ENCODE measurements at regions not wholly inside any gene's neighbourhood (a gene's known extent, or its start where the extent isn't known, plus 50 kb on each side); places are given as distances from the start of the nearest gene placed in this dataset.

- H3K4me1 Mint-ChIP-seq (ENCODE audit: low read depth in 2 of 2): no peaks in the 10 kb centered on the region
- no peak for ATAC-seq (replicated peaks)
- no peak for DNase-seq
- no peaks in the 10 kb centered on the region for H3K36me3 Mint-ChIP-seq (ENCODE audit: insufficient read depth)
- no peak overlapping the region for H3K4me3 Mint-ChIP-seq
- no peaks in the 10 kb centered on the region for H3K27me3 Mint-ChIP-seq
- peaks cover 0 to 11% of the 10 kb centered on the region in 2 donors for H3K9me3 Mint-ChIP-seq
- no peak overlapping the region for H3K27ac Mint-ChIP-seq
Measured at GRCh38 chr5:117201001-117201400, 626.4 kb upstream of the SEMA6A start.

- ATAC-seq (replicated peaks) (no peak), DNase-seq (no peak)
- H3K27me3 Mint-ChIP-seq: no peaks in the 10 kb centered on the region
- no peak overlapping the region for H3K27ac Mint-ChIP-seq
- no peaks in the 10 kb centered on the region for H3K4me1 Mint-ChIP-seq (ENCODE audit: low read depth in 2 of 2)
- H3K4me3 Mint-ChIP-seq: no peak overlapping the region
- H3K9me3 Mint-ChIP-seq: peaks cover 0 to 4% of the 10 kb centered on the region in 2 donors
- H3K36me3 Mint-ChIP-seq (ENCODE audit: insufficient read depth): no peaks in the 10 kb centered on the region
Measured at GRCh38 chr5:117195076-117195475, 620.5 kb upstream of the SEMA6A start.

- DNase-seq (no peak), ATAC-seq (replicated peaks) (no peak)
- no peaks in the 10 kb centered on the region for H3K36me3 Mint-ChIP-seq (ENCODE audit: insufficient read depth)
- H3K27ac Mint-ChIP-seq: no peak overlapping the region
- peaks cover 0 to 8% of the 10 kb centered on the region in 2 donors for H3K9me3 Mint-ChIP-seq
- no peaks in the 10 kb centered on the region for H3K4me1 Mint-ChIP-seq (ENCODE audit: low read depth in 2 of 2)
- no peaks in the 10 kb centered on the region for H3K27me3 Mint-ChIP-seq
- no peak overlapping the region for H3K4me3 Mint-ChIP-seq
Measured at GRCh38 chr5:117191251-117191650, 616.6 kb upstream of the SEMA6A start.

- Mint-ChIP-seq H3K4me1 (ENCODE audit: low read depth in 2 of 2) (no peaks in the 10 kb centered on the region), H3K27me3 (no peaks in the 10 kb centered on the region), H3K27ac (no peak overlapping the region), H3K9me3 (peaks cover 7 to 9% of the 10 kb centered on the region in 2 donors), H3K4me3 (no peak overlapping the region), H3K36me3 (ENCODE audit: insufficient read depth) (no peaks in the 10 kb centered on the region)
- DNase-seq (no peak), ATAC-seq (replicated peaks) (no peak)
Measured at GRCh38 chr5:117189784-117190183, 615.2 kb upstream of the SEMA6A start.

GRCh38 chr5:117188211-117188610 is 613.6 kb upstream of the SEMA6A start:
- Mint-ChIP-seq H3K9me3 (peaks cover 7 to 18% of the 10 kb centered on the region in 2 donors), H3K4me3 (no peak overlapping the region), H3K27ac (no peak overlapping the region), H3K4me1 (ENCODE audit: low read depth in 2 of 2) (no peaks in the 10 kb centered on the region), H3K27me3 (no peaks in the 10 kb centered on the region), H3K36me3 (ENCODE audit: insufficient read depth) (no peaks in the 10 kb centered on the region)
- DNase-seq (no peak), ATAC-seq (replicated peaks) (no peak)

DNA sequence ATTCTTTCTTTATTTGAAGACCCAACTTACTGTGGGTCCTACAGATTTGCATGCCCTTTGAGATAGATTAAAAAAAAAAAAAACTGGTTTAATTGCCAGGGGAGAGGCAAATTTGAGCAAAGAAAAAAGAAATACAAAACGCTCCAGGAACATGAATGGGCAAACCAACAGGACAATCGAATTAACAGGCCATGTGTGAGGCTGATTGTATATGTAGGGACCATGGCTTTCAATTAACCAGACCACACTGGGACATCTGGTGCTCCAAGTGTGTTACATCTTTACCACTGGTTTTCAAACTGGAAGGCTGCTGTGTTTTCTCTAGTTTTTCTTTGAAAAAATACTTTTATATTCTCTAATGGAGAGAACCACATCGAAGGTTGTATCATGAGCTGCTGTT is 612.1 kb upstream of the SEMA6A start:
- H3K4me3 Mint-ChIP-seq: no peak overlapping the region
- ATAC-seq (replicated peaks): no peak
- no peak for DNase-seq
- H3K36me3 Mint-ChIP-seq (ENCODE audit: insufficient read depth): no peaks in the 10 kb centered on the region
- H3K27me3 Mint-ChIP-seq: no peaks in the 10 kb centered on the region
- no peak overlapping the region for H3K27ac Mint-ChIP-seq
- no peaks in the 10 kb centered on the region for H3K4me1 Mint-ChIP-seq (ENCODE audit: low read depth in 2 of 2)
- peaks cover 7 to 16% of the 10 kb centered on the region in 2 donors for H3K9me3 Mint-ChIP-seq

DNA sequence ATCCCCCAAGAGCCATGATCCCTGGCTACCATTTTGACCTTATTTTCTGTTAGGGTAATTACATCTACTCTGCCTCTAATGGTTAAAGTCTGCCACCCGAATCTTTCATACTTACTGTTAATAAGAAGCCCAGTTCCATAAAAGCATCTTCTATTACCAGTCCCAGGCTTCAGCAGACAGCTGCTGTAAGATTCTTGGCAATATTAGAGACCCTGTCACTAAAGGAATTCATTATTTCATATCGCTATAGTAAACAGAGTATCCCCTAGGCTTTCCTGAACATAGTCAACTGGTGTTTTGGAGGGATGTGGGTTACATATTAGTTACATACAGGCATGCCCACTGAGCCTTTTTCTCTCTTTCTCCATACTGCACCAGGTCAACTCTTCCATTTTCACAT is 608.7 kb upstream of the SEMA6A start:
- no peaks in the 10 kb centered on the region for H3K36me3 Mint-ChIP-seq (ENCODE audit: insufficient read depth)
- H3K27me3 Mint-ChIP-seq: no peaks in the 10 kb centered on the region
- DNase-seq (no peak), ATAC-seq (replicated peaks) (no peak)
- H3K4me3 Mint-ChIP-seq: no peak overlapping the region
- no peaks in the 10 kb centered on the region for H3K4me1 Mint-ChIP-seq (ENCODE audit: low read depth in 2 of 2)
- H3K9me3 Mint-ChIP-seq: peaks cover 7 to 15% of the 10 kb centered on the region in 2 donors
- H3K27ac Mint-ChIP-seq: no peak overlapping the region

DNA sequence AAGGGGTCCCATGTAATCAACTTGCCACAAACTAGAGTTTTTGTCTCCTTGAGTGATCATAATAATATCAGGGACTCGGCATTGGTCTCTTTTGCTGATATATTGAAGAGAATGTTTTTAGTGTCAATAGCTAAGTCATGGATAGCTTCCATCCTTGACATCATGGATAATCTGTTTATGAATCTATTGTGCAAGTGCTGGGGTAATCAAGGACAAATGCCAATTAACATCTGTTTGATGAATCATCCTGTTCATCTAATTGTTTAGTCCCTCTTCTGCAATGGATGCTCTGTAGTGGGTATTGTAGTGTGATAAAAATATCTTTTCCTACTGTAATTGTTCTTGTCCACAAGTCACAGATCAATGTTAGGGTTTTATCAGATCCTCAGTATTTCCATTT is 607.5 kb upstream of the SEMA6A start:
- no peak for ATAC-seq (replicated peaks)
- DNase-seq: no peak
- Mint-ChIP-seq H3K4me1 (ENCODE audit: low read depth in 2 of 2) (no peaks in the 10 kb centered on the region), H3K9me3 (peaks cover 15 to 16% of the 10 kb centered on the region in 2 donors), H3K27ac (no peak overlapping the region), H3K36me3 (ENCODE audit: insufficient read depth) (no peaks in the 10 kb centered on the region), H3K4me3 (no peak overlapping the region), H3K27me3 (no peaks in the 10 kb centered on the region)

GRCh38 chr5:117177302-117177701 is 602.7 kb upstream of the SEMA6A start:
- Mint-ChIP-seq H3K27me3 (no peaks in the 10 kb centered on the region), H3K27ac (no peak overlapping the region), H3K4me3 (no peak overlapping the region), H3K9me3 (peaks cover 7 to 8% of the 10 kb centered on the region in 2 donors), H3K36me3 (ENCODE audit: insufficient read depth) (no peaks in the 10 kb centered on the region), H3K4me1 (ENCODE audit: low read depth in 2 of 2) (no peaks in the 10 kb centered on the region)
- DNase-seq (no peak), ATAC-seq (replicated peaks) (no peak)

DNA sequence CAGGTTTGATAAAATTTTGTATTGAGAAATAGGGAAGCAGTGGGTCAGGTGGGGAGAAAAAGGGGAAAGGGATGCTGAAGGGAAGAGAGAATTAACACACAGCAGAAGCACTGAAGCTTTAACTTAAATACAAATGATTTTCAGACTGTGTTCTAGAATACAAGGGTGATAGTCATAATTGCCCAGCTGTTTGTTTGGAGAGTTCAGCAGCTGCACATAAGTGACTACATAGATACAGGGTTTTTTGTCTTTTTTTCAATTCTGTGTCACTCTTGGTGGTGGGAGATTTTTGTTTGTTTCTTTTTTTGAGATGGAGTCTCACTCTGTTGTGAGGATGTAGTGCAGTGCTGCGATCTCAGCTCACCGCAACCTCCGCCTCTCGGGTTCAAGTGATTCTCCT is 590.4 kb upstream of the SEMA6A start:
- H3K27me3 Mint-ChIP-seq: no peaks in the 10 kb centered on the region
- no peaks in the 10 kb centered on the region for H3K4me1 Mint-ChIP-seq (ENCODE audit: low read depth in 2 of 2)
- peaks cover 2 to 11% of the 10 kb centered on the region in 2 donors for H3K9me3 Mint-ChIP-seq
- ATAC-seq (replicated peaks) (no peak), DNase-seq (no peak)
- no peak overlapping the region for H3K27ac Mint-ChIP-seq
- H3K4me3 Mint-ChIP-seq: no peak overlapping the region
- no peaks in the 10 kb centered on the region for H3K36me3 Mint-ChIP-seq (ENCODE audit: insufficient read depth)

- no peak for ATAC-seq (replicated peaks)
- Mint-ChIP-seq H3K36me3 (ENCODE audit: insufficient read depth) (no peaks in the 10 kb centered on the region), H3K27ac (no peak overlapping the region), H3K9me3 (peaks cover 0 to 11% of the 10 kb centered on the region in 2 donors), H3K4me3 (no peak overlapping the region), H3K4me1 (ENCODE audit: low read depth in 2 of 2) (no peaks in the 10 kb centered on the region), H3K27me3 (no peaks in the 10 kb centered on the region)
- no peak for DNase-seq
Measured at GRCh38 chr5:117161718-117162335, 587.2 kb upstream of the SEMA6A start.

- ATAC-seq (replicated peaks) (no peak), DNase-seq (no peak)
- H3K27ac Mint-ChIP-seq: no peak overlapping the region
- H3K4me3 Mint-ChIP-seq: no peak overlapping the region
- H3K9me3 Mint-ChIP-seq: peaks cover 0 to 10% of the 10 kb centered on the region in 2 donors
- H3K27me3 Mint-ChIP-seq: no peaks in the 10 kb centered on the region
- no peaks in the 10 kb centered on the region for H3K4me1 Mint-ChIP-seq (ENCODE audit: low read depth in 2 of 2)
- H3K36me3 Mint-ChIP-seq (ENCODE audit: insufficient read depth): no peaks in the 10 kb centered on the region
Measured at GRCh38 chr5:117160391-117160790, 585.8 kb upstream of the SEMA6A start.

GRCh38 chr5:117149312-117149711 is 574.7 kb upstream of the SEMA6A start:
- no peaks in the 10 kb centered on the region for H3K4me1 Mint-ChIP-seq (ENCODE audit: low read depth in 2 of 2)
- no peak for DNase-seq
- no peak for ATAC-seq (replicated peaks)
- no peak overlapping the region for H3K27ac Mint-ChIP-seq
- H3K9me3 Mint-ChIP-seq: peaks cover 4 to 8% of the 10 kb centered on the region in 2 donors
- H3K36me3 Mint-ChIP-seq (ENCODE audit: insufficient read depth): peaks cover 3% of the 10 kb centered on the region
- H3K27me3 Mint-ChIP-seq: no peaks in the 10 kb centered on the region
- no peak overlapping the region for H3K4me3 Mint-ChIP-seq

GRCh38 chr5:117144086-117144485 is 569.5 kb upstream of the SEMA6A start:
- Mint-ChIP-seq H3K27me3 (no peaks in the 10 kb centered on the region), H3K4me1 (ENCODE audit: low read depth in 2 of 2) (no peaks in the 10 kb centered on the region), H3K36me3 (ENCODE audit: insufficient read depth) (peaks cover 3% of the 10 kb centered on the region), H3K27ac (no peak overlapping the region), H3K9me3 (peaks cover 4 to 20% of the 10 kb centered on the region in 2 donors), H3K4me3 (no peak overlapping the region)
- ATAC-seq (replicated peaks) (no peak), DNase-seq (no peak)

GRCh38 chr5:117143406-117143805 is 568.8 kb upstream of the SEMA6A start:
- H3K27ac Mint-ChIP-seq: no peak overlapping the region
- H3K4me3 Mint-ChIP-seq: no peak overlapping the region
- peaks cover 4 to 20% of the 10 kb centered on the region in 2 donors for H3K9me3 Mint-ChIP-seq
- no peaks in the 10 kb centered on the region for H3K27me3 Mint-ChIP-seq
- ATAC-seq (replicated peaks) (no peak), DNase-seq (no peak)
- H3K4me1 Mint-ChIP-seq (ENCODE audit: low read depth in 2 of 2): no peaks in the 10 kb centered on the region
- peaks cover 3% of the 10 kb centered on the region for H3K36me3 Mint-ChIP-seq (ENCODE audit: insufficient read depth)
